Tibial artery (tissue), 4 donors: ENCODE measurements at regions not wholly inside any gene's neighbourhood (a gene's known extent, or its start where the extent isn't known, plus 50 kb on each side); places are given as distances from the start of the nearest gene placed in this dataset.

Experiments
- DNase-seq, 2 donors: peaks; one replicate each; pipeline ENCODE4 v3.0.0-alpha.2; 2019
- H3K27ac ChIP-seq, 2 donors: fragments of 200-600 bp; sonication (generic) in 1 of 2; 1 replicate in 1 of 2; 2 replicates in 1 of 2; pipeline ENCODE4 v1.5.1; 2018 to 2019; ENCODE audit warnings: mild to moderate bottlenecking in 1 of 2
- H3K27me3 ChIP-seq, 2 donors: fragments of 200-600 bp; sonication (generic) in 1 of 2; one replicate each; pipeline versions ENCODE4 v1.5.1 to v1.6.0; 2016 to 2019
- H3K36me3 ChIP-seq, 3 donors: fragments of 200-600 bp; sonication (generic) in 2 of 3; one replicate each; pipeline ENCODE4 v1.5.1; 2016 to 2019; ENCODE audit warnings: mild to moderate bottlenecking in 2 of 3
- H3K4me1 ChIP-seq, 4 donors: fragments of 200-600 bp; sonication (generic) in 2 of 4; 1 replicate in 3 of 4; 2 replicates in 1 of 4; pipeline ENCODE4 v1.5.1; 2016 to 2019
- H3K4me3 ChIP-seq, 2 donors: fragments of 200-600 bp; sonication (generic) in 1 of 2; 1 replicate in 1 of 2; 2 replicates in 1 of 2; pipeline ENCODE4 v1.5.1; 2018 to 2019; ENCODE audit warnings: mild to moderate bottlenecking in 2 of 2
- H3K9me3 ChIP-seq, 3 donors: fragments of 200-600 bp; sonication (generic) in 1 of 3; one replicate each; pipeline ENCODE4 v1.5.1; 2016 to 2019
- CTCF ChIP-seq, 2 experiments: fragments of 200-600 bp in 1 of 2; fragments of 450-650 bp in 1 of 2; IDR thresholded peaks; one replicate each; pipeline ENCODE4 v1.5.1; 2017 to 2019; ENCODE audit warnings: antibody characterized with exemption in 2 of 2, mild to moderate bottlenecking in 1 of 2, moderate library complexity in 1 of 2
- intact Hi-C: fragments of 100-400 bp; cut with DNase I; formaldehyde crosslinking; loops from one replicate; pipeline ENCODE4 v1.15.0; 2023; ENCODE audit warnings: low total_unique reads

- Histone ChIP-seq H3K4me1 (peaks cover 0 to 21% (median 0%) of the 10 kb centered on the region in 4 donors), H3K9me3 (no peaks in the 10 kb centered on the region), H3K27ac (no peak overlapping the region), H3K4me3 (no peak overlapping the region), H3K36me3 (no peaks in the 10 kb centered on the region), H3K27me3 (no peaks in the 10 kb centered on the region)
- no peak for DNase-seq
- intact Hi-C loops = no loop called here
- TF ChIP-seq CTCF (IDR thresholded peaks at IDR 0.05) = peak in 1 of 2 experiments; percentile 8
Observed at GRCh38 chr14:66401449-66402095, 84.6 kb upstream of the CCDC196 start.

GRCh38 chr14:66403183-66403582, 83.0 kb upstream of the CCDC196 start:
- intact Hi-C loops = no loop called here
- no peak for DNase-seq
- peak; percentile 13 to 27 for TF ChIP-seq CTCF (IDR thresholded peaks at IDR 0.05)
- Histone ChIP-seq H3K4me1 (peaks cover 0 to 14% (median 0%) of the 10 kb centered on the region in 4 donors), H3K27me3 (no peaks in the 10 kb centered on the region), H3K36me3 (no peaks in the 10 kb centered on the region), H3K4me3 (no peak overlapping the region), H3K27ac (no peak overlapping the region), H3K9me3 (no peaks in the 10 kb centered on the region)

GRCh38 chr14:66404051-66404545, 82.1 kb upstream of the CCDC196 start:
- no peak overlapping the region for H3K27ac ChIP-seq
- DNase-seq = no peak
- intact Hi-C loops = no loop called here

GRCh38 chr14:66405158-66405557, 81.0 kb upstream of the CCDC196 start:
- no peak for TF ChIP-seq CTCF (IDR thresholded peaks at IDR 0.05)
- H3K4me1 ChIP-seq = peaks cover 0 to 6% (median 0%) of the 10 kb centered on the region in 4 donors
- no peak overlapping the region for H3K4me3 ChIP-seq
- no peaks in the 10 kb centered on the region for H3K9me3 ChIP-seq
- no peaks in the 10 kb centered on the region for H3K36me3 ChIP-seq
- no peaks in the 10 kb centered on the region for H3K27me3 ChIP-seq
- no peak overlapping the region for H3K27ac ChIP-seq
- no peak for DNase-seq
- intact Hi-C loops = no loop called here

More at GRCh38 chr14:66404051-66404545, 82.1 kb upstream of the CCDC196 start:
- TF ChIP-seq CTCF (IDR thresholded peaks at IDR 0.05) = no peak
- Histone ChIP-seq H3K27me3 (no peaks in the 10 kb centered on the region), H3K9me3 (no peaks in the 10 kb centered on the region), H3K36me3 (no peaks in the 10 kb centered on the region), H3K4me1 (peaks cover 0 to 7% (median 0%) of the 10 kb centered on the region in 4 donors), H3K4me3 (no peak overlapping the region)

- intact Hi-C loops = no loop called here
Observed at GRCh38 chr14:66413901-66414300, 72.3 kb upstream of the CCDC196 start.

More at GRCh38 chr14:66413901-66414300, 72.3 kb upstream of the CCDC196 start:
- no peak overlapping the region for H3K4me3 ChIP-seq
- H3K27me3 ChIP-seq = no peaks in the 10 kb centered on the region
- H3K27ac ChIP-seq = no peak overlapping the region
- TF ChIP-seq CTCF (IDR thresholded peaks at IDR 0.05) = no peak
- H3K9me3 ChIP-seq = no peaks in the 10 kb centered on the region
- no peaks in the 10 kb centered on the region for H3K36me3 ChIP-seq
- no peaks in the 10 kb centered on the region for H3K4me1 ChIP-seq
- DNase-seq = no peak
